ENCODE measurements at regions not wholly inside any gene's neighbourhood (a gene's known extent, or its start where the extent isn't known, plus 50 kb on each side); places are given as distances from the start of the nearest gene placed in this dataset.
"Not testable (repeated sequence)": the region's sequence is repeated elsewhere in the genome, so short reads cannot be mapped to it uniquely, and the experiment has no call there.

DNA sequence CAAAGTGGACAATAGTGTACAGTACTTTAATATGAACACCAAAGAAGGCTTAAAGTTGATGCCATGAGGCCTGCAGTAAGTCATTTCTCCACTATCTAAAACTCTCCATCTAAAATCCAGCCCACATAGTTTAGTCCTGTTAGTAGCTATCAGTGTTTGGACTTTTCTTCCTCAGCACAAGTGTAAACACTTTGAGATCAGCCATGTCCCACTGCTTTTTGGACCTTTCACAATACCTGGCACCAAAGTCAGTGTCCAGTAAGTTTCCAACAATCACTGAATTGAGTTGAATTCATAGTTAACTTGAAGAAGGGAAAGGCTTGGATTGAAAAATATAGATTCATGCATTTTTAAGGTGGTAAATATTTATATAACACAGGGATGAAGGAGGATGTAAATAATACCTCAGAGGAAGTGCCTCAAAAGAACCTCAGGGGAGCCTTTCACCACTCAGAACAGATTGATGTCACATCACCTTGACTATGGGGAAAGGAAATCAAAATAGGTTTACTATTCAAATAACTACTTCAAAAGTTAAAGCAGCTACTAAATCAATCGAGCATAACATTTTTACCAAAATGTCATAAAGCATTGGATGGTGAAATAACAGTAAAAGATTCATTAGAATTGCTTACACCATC, 76.7 kb downstream of the FTHL17 start:
- TF ChIP-seq, protein P1, sequence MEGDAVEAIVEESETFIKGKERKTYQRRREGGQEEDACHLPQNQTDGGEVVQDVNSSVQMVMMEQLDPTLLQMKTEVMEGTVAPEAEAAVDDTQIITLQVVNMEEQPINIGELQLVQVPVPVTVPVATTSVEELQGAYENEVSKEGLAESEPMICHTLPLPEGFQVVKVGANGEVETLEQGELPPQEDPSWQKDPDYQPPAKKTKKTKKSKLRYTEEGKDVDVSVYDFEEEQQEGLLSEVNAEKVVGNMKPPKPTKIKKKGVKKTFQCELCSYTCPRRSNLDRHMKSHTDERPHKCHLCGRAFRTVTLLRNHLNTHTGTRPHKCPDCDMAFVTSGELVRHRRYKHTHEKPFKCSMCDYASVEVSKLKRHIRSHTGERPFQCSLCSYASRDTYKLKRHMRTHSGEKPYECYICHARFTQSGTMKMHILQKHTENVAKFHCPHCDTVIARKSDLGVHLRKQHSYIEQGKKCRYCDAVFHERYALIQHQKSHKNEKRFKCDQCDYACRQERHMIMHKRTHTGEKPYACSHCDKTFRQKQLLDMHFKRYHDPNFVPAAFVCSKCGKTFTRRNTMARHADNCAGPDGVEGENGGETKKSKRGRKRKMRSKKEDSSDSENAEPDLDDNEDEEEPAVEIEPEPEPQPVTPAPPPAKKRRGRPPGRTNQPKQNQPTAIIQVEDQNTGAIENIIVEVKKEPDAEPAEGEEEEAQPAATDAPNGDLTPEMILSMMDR (conservative IDR thresholded peaks at IDR 0.05), result no peak
- Mint-ChIP-seq H3K27ac (ENCODE audit: unreplicated experiment) (no peak overlapping the region), H3K36me3 (ENCODE audit: low read depth) (no peaks in the 10 kb centered on the region), H3K9me3 (peaks cover 2% of the 10 kb centered on the region), H3K4me3 (no peak overlapping the region), H3K27me3 (ENCODE audit: low read depth) (no peaks in the 10 kb centered on the region), H3K4me1 (peaks cover 15% of the 10 kb centered on the region)
- no peak for DNase-seq (ENCODE audit: low read depth, low spot score)

DNA sequence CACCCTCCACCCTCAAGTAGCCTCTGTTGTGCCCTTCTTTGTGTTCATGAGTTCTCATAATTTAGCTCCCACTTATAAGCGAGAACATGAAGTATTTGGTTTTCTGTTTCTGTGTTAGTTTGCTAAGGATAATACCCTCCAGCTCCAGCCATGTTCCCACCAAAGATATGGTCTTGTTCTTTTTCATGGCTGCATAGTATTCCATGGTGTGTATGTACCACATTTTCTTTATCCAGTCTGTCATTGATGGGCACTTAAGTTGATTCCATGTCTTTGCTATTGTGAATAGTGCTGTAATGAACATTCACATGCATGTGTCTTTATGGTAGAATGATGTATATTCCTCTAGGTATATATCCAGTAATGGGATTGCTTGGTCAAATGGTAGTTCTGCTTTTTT, 77.8 kb downstream of the FTHL17 start:
- not testable (repeated sequence) for H3K4me3 Mint-ChIP-seq; H3K27me3 Mint-ChIP-seq (ENCODE audit: low read depth); DNase-seq (ENCODE audit: low read depth, low spot score); H3K27ac Mint-ChIP-seq (ENCODE audit: unreplicated experiment); H3K9me3 Mint-ChIP-seq; H3K36me3 Mint-ChIP-seq (ENCODE audit: low read depth)
- peaks cover 15% of the 10 kb centered on the region for H3K4me1 Mint-ChIP-seq

DNA sequence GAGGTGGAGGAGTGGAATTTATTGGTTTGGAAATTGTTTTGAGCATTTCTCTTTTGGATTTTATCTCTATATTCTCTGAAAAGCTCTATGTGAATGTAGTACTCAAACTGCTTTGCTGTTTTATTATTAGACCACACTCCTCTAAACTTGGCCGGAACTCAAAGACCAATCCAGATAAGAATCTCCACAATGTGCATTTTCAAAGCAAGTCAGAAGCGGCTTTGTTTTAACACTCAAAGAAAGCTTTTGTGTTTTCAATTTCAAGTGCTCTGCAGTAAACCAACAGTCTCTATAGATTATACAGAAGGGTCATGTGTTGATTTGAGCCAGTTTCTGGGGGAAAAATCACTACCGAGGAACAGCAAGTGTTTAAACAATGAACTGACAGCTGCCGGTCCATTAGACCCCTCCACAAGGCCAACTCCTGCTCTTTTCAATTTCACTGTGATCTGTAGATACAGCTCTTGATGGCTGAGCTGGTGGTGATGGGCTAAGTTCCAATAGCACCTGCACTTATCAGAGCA, 79.4 kb downstream of the FTHL17 start:
- Mint-ChIP-seq H3K9me3 (no peaks in the 10 kb centered on the region), H3K4me3 (peak overlapping the region; percentile 21), H3K36me3 (ENCODE audit: low read depth) (no peaks in the 10 kb centered on the region), H3K4me1 (peaks cover 15% of the 10 kb centered on the region), H3K27ac (ENCODE audit: unreplicated experiment) (no peak overlapping the region), H3K27me3 (ENCODE audit: low read depth) (no peaks in the 10 kb centered on the region)
- no peak for DNase-seq (ENCODE audit: low read depth, low spot score)
- TF ChIP-seq, protein P1 (conservative IDR thresholded peaks at IDR 0.05), result no peak

DNA sequence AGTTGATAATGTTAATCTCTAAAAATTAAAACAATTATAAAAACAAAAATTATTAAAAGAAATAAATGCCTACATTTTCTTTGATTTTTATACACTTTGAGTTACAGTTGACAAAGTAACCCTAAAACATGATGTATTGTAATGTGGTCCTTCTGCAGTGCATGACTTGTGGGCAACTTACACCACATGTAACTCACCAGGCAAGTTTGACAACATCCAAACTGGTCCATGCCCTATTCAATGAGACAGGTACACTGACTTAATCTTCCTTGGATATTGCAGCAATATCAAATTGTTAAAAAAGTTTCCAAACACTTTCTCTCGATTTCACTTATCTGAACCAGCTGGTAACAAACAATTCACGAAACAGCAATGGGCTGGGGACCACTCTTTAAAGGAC, 81.5 kb downstream of the FTHL17 start:
- Mint-ChIP-seq H3K36me3 (ENCODE audit: low read depth) (no peaks in the 10 kb centered on the region), H3K4me1 (peaks cover 15% of the 10 kb centered on the region), H3K9me3 (peaks cover 9% of the 10 kb centered on the region), H3K27ac (ENCODE audit: unreplicated experiment) (no peak overlapping the region), H3K4me3 (no peak overlapping the region), H3K27me3 (ENCODE audit: low read depth) (no peaks in the 10 kb centered on the region)
- TF ChIP-seq, protein P1 (conservative IDR thresholded peaks at IDR 0.05), result no peak
- DNase-seq (ENCODE audit: low read depth, low spot score), result no peak

DNA sequence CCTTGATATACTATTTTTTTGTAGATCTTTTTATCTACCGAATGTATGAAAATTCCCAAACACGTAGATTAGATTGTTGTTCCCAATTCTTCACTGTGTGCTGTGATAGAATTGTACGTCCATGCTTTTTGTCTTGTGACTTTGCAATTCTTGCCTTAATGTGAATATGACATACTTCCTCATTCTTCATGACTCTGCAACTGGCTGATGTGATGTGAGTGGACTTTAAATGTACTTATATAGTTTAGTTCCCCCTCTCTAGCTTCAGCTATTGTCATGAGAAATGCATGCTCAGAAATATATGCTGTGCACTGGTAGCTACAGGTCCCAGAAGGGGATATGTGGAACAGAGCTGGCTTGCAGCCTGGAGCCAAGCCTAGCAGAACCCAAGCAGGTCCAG, 89.4 kb downstream of the FTHL17 start:
- Mint-ChIP-seq H3K4me3 (no peak overlapping the region), H3K36me3 (ENCODE audit: low read depth) (peaks cover 3% of the 10 kb centered on the region), H3K4me1 (no peaks in the 10 kb centered on the region), H3K27ac (ENCODE audit: unreplicated experiment) (no peak overlapping the region), H3K27me3 (ENCODE audit: low read depth) (no peaks in the 10 kb centered on the region), H3K9me3 (peaks cover 24% of the 10 kb centered on the region)
- TF ChIP-seq, protein P1 (conservative IDR thresholded peaks at IDR 0.05), result no peak
- no peak for DNase-seq (ENCODE audit: low read depth, low spot score)

DNA sequence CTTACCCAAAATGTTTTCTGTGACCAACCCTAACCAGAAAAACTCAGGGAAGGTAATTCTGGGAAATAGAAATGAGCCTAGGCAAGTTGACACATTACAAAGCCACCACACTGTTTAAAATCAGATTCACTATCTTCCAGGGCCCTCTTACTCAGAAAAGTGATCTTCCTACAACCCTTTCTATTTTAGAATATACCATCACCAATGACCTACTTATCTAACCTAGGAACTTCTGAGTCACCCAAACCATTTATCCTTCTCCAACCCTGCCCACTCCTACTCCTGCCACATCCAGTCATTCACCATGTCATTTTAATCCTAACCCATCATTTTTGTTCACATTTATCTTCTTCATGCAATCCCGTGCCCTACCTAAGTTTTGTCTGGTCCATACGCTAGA, 89.9 kb downstream of the FTHL17 start:
- TF ChIP-seq, protein P1 (conservative IDR thresholded peaks at IDR 0.05), result no peak
- no peaks in the 10 kb centered on the region for H3K27me3 Mint-ChIP-seq (ENCODE audit: low read depth)
- no peaks in the 10 kb centered on the region for H3K4me1 Mint-ChIP-seq
- peaks cover 24% of the 10 kb centered on the region for H3K9me3 Mint-ChIP-seq
- H3K36me3 Mint-ChIP-seq (ENCODE audit: low read depth), result peaks cover 3% of the 10 kb centered on the region
- no peak overlapping the region for H3K4me3 Mint-ChIP-seq
- DNase-seq (ENCODE audit: low read depth, low spot score), result no peak
- peak overlapping the region; percentile 25 for H3K27ac Mint-ChIP-seq (ENCODE audit: unreplicated experiment)

All from neural crest cell (in vitro differentiated cells).